ENCODE measurements at regions not wholly inside any gene's neighbourhood (a gene's known extent, or its start where the extent isn't known, plus 50 kb on each side); places are given as distances from the start of the nearest gene placed in this dataset.

GRCh38 chr5:54881286-54882005, 103.9 kb downstream of the ESM1 start:
- no peaks in the 10 kb centered on the region for H3K9me2 ChIP-seq
- ChIA-PET POLR2A (no interaction called here), CTCF (interaction anchor here (1.4 to 3.1 kb wide), 4 partner anchors 14 to 638 kb away, joined by 3 to 23 read pairs (median 5); no protein-coding TSS in a partner anchor)
- no peaks in the 10 kb centered on the region for H4K20me1 ChIP-seq (ENCODE audit: insufficient read depth)
- no peaks in the 10 kb centered on the region for H3K79me2 ChIP-seq (ENCODE audit: insufficient read depth)
- H3K4me2 ChIP-seq: no peak overlapping the region
- H3K9me3 ChIP-seq: no peaks in the 10 kb centered on the region
- H3K4me1 ChIP-seq (ENCODE audit: control insufficient read depth in 1 of 2, insufficient read depth in 2 of 2, low read depth in 1 of 2, low read length in 1 of 2): no peaks in the 10 kb centered on the region; a peak in 1 of 4 replicates
- H3K36me3 ChIP-seq (replicated peaks in 1 of 2; ENCODE audit: control insufficient read depth in 1 of 2, insufficient read depth in 2 of 2, low read length in 1 of 2): no peaks in the 10 kb centered on the region
- WGBS (ENCODE audit: low lambda C conversion rate): 39% methylated on average over 5 of the region's 5 CpGs
- no peak for DNase-seq
- TF ChIP-seq EZH2phosphoT487 (IDR thresholded peaks at IDR 0.05; ENCODE audit: borderline replicate concordance, low read depth) (no peak), CHD2 (IDR thresholded peaks at IDR 0.05; ENCODE audit: low read length, partially characterized antibody) (no peak), RFX5 (IDR thresholded peaks at IDR 0.05; ENCODE audit: low read length) (no peak), GABPA (IDR thresholded peaks at IDR 0.05; ENCODE audit: low read depth) (no peak), MEF2A (IDR thresholded peaks at IDR 0.05; ENCODE audit: borderline replicate concordance, low read depth) (no peak), JUND (IDR thresholded peaks at IDR 0.05) (no peak), YY1 (IDR thresholded peaks at IDR 0.05; ENCODE audit: low read depth) (no peak), SIN3A (IDR thresholded peaks at IDR 0.05; ENCODE audit: borderline replicate concordance, low read depth, low read length) (no peak), FOSL2 (IDR thresholded peaks at IDR 0.05; ENCODE audit: borderline replicate concordance, low read depth) (no peak)
- TF ChIP-seq, protein P1, sequence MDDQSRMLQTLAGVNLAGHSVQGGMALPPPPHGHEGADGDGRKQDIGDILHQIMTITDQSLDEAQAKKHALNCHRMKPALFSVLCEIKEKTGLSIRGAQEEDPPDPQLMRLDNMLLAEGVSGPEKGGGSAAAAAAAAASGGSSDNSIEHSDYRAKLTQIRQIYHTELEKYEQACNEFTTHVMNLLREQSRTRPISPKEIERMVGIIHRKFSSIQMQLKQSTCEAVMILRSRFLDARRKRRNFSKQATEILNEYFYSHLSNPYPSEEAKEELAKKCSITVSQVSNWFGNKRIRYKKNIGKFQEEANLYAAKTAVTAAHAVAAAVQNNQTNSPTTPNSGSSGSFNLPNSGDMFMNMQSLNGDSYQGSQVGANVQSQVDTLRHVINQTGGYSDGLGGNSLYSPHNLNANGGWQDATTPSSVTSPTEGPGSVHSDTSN (IDR thresholded peaks at IDR 0.05): no peak
- TF ChIP-seq, protein P2, sequence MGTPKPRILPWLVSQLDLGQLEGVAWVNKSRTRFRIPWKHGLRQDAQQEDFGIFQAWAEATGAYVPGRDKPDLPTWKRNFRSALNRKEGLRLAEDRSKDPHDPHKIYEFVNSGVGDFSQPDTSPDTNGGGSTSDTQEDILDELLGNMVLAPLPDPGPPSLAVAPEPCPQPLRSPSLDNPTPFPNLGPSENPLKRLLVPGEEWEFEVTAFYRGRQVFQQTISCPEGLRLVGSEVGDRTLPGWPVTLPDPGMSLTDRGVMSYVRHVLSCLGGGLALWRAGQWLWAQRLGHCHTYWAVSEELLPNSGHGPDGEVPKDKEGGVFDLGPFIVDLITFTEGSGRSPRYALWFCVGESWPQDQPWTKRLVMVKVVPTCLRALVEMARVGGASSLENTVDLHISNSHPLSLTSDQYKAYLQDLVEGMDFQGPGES (IDR thresholded peaks at IDR 0.05; ENCODE audit: low read depth, low read length): no peak
- TF ChIP-seq, protein P3, sequence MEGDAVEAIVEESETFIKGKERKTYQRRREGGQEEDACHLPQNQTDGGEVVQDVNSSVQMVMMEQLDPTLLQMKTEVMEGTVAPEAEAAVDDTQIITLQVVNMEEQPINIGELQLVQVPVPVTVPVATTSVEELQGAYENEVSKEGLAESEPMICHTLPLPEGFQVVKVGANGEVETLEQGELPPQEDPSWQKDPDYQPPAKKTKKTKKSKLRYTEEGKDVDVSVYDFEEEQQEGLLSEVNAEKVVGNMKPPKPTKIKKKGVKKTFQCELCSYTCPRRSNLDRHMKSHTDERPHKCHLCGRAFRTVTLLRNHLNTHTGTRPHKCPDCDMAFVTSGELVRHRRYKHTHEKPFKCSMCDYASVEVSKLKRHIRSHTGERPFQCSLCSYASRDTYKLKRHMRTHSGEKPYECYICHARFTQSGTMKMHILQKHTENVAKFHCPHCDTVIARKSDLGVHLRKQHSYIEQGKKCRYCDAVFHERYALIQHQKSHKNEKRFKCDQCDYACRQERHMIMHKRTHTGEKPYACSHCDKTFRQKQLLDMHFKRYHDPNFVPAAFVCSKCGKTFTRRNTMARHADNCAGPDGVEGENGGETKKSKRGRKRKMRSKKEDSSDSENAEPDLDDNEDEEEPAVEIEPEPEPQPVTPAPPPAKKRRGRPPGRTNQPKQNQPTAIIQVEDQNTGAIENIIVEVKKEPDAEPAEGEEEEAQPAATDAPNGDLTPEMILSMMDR (IDR thresholded peaks at IDR 0.05): no peak
- TF ChIP-seq, protein P4, sequence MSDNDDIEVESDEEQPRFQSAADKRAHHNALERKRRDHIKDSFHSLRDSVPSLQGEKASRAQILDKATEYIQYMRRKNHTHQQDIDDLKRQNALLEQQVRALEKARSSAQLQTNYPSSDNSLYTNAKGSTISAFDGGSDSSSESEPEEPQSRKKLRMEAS (IDR thresholded peaks at IDR 0.05; ENCODE audit: low read depth): no peak
- no peak overlapping the region for H3K27ac ChIP-seq (ENCODE audit: low read depth in 2 of 2, low read length in 1 of 2)
- H3F3A ChIP-seq (replicated peaks; ENCODE audit: insufficient read depth): no peaks in the 10 kb centered on the region
- no peak overlapping the region for H3K4me3 ChIP-seq (ENCODE audit: low read depth in 2 of 2, low read length in 1 of 2)
- no peak overlapping the region for H3K9ac ChIP-seq
- no peak overlapping the region for H2AFZ ChIP-seq (ENCODE audit: low read depth)
- peaks cover 49% of the 10 kb centered on the region; the same call in 1 of the 2 replicates for H3K27me3 ChIP-seq (ENCODE audit: insufficient read depth)

Measured in SK-N-SH (cell line).